ENCODE measurements at regions not wholly inside any gene's neighbourhood (a gene's known extent, or its start where the extent isn't known, plus 50 kb on each side); places are given as distances from the start of the nearest gene placed in this dataset.

DNA sequence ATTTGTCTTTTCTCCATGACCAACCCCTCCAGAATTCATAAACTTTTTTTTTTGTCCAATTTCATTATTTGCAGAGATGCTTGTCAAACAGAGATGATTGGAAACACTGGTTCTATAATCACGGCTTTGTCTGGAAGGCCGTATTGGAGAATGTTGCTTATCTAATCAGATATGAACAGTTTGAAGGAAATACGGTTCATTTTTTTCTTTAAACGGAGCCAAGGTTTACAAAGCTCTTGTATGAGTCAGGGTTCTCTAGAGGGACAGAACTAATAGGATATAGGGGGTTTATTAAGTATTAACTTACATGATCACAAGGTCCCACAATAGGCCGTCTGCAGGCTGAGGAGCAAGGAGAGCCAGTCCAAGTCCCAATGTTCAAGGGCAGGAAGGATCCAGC, 1415.8 kb downstream of the C4orf33 start:
- no peak for TF ChIP-seq STAG1 (CRISPR knock-in tag; IDR thresholded peaks at IDR 0.05; ENCODE audit: borderline replicate concordance)
- TF ChIP-seq, protein P1, sequence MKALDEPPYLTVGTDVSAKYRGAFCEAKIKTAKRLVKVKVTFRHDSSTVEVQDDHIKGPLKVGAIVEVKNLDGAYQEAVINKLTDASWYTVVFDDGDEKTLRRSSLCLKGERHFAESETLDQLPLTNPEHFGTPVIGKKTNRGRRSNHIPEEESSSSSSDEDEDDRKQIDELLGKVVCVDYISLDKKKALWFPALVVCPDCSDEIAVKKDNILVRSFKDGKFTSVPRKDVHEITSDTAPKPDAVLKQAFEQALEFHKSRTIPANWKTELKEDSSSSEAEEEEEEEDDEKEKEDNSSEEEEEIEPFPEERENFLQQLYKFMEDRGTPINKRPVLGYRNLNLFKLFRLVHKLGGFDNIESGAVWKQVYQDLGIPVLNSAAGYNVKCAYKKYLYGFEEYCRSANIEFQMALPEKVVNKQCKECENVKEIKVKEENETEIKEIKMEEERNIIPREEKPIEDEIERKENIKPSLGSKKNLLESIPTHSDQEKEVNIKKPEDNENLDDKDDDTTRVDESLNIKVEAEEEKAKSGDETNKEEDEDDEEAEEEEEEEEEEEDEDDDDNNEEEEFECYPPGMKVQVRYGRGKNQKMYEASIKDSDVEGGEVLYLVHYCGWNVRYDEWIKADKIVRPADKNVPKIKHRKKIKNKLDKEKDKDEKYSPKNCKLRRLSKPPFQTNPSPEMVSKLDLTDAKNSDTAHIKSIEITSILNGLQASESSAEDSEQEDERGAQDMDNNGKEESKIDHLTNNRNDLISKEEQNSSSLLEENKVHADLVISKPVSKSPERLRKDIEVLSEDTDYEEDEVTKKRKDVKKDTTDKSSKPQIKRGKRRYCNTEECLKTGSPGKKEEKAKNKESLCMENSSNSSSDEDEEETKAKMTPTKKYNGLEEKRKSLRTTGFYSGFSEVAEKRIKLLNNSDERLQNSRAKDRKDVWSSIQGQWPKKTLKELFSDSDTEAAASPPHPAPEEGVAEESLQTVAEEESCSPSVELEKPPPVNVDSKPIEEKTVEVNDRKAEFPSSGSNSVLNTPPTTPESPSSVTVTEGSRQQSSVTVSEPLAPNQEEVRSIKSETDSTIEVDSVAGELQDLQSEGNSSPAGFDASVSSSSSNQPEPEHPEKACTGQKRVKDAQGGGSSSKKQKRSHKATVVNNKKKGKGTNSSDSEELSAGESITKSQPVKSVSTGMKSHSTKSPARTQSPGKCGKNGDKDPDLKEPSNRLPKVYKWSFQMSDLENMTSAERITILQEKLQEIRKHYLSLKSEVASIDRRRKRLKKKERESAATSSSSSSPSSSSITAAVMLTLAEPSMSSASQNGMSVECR (CRISPR knock-in tag; IDR thresholded peaks at IDR 0.05), result no peak
- TF ChIP-seq, protein P2, sequence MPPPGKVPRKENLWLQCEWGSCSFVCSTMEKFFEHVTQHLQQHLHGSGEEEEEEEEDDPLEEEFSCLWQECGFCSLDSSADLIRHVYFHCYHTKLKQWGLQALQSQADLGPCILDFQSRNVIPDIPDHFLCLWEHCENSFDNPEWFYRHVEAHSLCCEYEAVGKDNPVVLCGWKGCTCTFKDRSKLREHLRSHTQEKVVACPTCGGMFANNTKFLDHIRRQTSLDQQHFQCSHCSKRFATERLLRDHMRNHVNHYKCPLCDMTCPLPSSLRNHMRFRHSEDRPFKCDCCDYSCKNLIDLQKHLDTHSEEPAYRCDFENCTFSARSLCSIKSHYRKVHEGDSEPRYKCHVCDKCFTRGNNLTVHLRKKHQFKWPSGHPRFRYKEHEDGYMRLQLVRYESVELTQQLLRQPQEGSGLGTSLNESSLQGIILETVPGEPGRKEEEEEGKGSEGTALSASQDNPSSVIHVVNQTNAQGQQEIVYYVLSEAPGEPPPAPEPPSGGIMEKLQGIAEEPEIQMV (tag; conservative IDR thresholded peaks at IDR 0.05; ENCODE audit: low read depth), result no peak
- no peak for TF ChIP-seq BRCA1 (IDR thresholded peaks at IDR 0.05)
- no peak for TF ChIP-seq BRCA1 (CRISPR knock-in tag; IDR thresholded peaks at IDR 0.05)
- TF ChIP-seq, protein P3, sequence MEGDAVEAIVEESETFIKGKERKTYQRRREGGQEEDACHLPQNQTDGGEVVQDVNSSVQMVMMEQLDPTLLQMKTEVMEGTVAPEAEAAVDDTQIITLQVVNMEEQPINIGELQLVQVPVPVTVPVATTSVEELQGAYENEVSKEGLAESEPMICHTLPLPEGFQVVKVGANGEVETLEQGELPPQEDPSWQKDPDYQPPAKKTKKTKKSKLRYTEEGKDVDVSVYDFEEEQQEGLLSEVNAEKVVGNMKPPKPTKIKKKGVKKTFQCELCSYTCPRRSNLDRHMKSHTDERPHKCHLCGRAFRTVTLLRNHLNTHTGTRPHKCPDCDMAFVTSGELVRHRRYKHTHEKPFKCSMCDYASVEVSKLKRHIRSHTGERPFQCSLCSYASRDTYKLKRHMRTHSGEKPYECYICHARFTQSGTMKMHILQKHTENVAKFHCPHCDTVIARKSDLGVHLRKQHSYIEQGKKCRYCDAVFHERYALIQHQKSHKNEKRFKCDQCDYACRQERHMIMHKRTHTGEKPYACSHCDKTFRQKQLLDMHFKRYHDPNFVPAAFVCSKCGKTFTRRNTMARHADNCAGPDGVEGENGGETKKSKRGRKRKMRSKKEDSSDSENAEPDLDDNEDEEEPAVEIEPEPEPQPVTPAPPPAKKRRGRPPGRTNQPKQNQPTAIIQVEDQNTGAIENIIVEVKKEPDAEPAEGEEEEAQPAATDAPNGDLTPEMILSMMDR (IDR thresholded peaks at IDR 0.05 in 2 of 3, conservative IDR thresholded peaks at IDR 0.05 in 1 of 3; ENCODE audit: insufficient read depth in 2 of 3, low read depth in 1 of 3, low read length in 3 of 3), result no peak
- TF ChIP-seq RNF2 (IDR thresholded peaks at IDR 0.05), result no peak
